ENCODE measurements at regions not wholly inside any gene's neighbourhood (a gene's known extent, or its start where the extent isn't known, plus 50 kb on each side); places are given as distances from the start of the nearest gene placed in this dataset.
"Not testable (repeated sequence)": the region's sequence is repeated elsewhere in the genome, so short reads cannot be mapped to it uniquely, and the experiment has no call there.

DNA sequence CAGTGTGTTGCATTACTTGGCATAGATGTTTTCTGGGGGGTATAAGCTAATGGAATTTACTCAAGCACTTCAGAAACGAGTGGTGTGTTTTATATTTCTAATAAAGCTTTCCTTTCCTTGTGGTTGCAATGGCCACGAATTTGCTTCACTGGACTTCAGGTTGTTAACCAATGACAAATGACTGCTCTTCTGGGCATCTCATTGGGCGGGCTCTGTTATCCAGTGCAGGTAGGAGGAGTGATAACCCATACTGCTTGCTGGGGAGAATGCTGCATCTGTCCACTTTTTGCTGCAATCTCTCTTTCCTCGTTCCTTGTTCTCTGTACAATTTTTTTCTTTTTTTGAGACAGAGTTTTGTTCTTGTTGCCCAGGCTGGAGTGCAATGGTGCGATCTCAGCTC, 80.0 kb upstream of the RPH3A start (continued):
- TF ChIP-seq, protein P1, sequence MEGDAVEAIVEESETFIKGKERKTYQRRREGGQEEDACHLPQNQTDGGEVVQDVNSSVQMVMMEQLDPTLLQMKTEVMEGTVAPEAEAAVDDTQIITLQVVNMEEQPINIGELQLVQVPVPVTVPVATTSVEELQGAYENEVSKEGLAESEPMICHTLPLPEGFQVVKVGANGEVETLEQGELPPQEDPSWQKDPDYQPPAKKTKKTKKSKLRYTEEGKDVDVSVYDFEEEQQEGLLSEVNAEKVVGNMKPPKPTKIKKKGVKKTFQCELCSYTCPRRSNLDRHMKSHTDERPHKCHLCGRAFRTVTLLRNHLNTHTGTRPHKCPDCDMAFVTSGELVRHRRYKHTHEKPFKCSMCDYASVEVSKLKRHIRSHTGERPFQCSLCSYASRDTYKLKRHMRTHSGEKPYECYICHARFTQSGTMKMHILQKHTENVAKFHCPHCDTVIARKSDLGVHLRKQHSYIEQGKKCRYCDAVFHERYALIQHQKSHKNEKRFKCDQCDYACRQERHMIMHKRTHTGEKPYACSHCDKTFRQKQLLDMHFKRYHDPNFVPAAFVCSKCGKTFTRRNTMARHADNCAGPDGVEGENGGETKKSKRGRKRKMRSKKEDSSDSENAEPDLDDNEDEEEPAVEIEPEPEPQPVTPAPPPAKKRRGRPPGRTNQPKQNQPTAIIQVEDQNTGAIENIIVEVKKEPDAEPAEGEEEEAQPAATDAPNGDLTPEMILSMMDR (IDR thresholded peaks at IDR 0.05 in 2 of 3, conservative IDR thresholded peaks at IDR 0.05 in 1 of 3; ENCODE audit: borderline replicate concordance in 1 of 3, insufficient read depth in 1 of 3, low read depth in 2 of 3, low read length in 2 of 3) = no peak
- TF ChIP-seq SIN3A (IDR thresholded peaks at IDR 0.05; ENCODE audit: low read depth) = no peak
- TF ChIP-seq CEBPB (IDR thresholded peaks at IDR 0.05; ENCODE audit: low read depth) = no peak

DNA sequence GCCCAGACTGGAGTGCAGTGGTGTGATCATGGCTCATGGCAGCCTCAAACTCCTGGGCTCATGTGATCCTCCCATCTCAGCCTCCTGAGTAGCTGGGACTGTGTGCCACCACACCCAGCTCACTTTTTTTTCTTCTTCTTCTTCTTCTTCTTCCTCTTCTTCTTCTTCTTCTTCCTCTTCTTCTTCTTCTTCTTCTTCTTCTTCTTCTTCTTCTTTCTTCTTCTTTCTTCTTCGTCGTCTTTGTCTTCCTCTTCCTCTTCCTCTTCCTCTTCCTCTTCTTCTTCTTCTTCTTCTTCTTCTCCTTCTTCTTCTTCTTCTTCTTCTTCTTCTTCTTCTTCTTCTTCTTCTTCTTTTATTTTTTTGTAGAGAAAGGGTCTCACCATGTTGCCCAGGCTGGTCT, 78.8 kb upstream of the RPH3A start:
- H3K4me2 ChIP-seq (ENCODE audit: low read length); CTCF ChIA-PET; H3K4me3 ChIP-seq (replicated peaks in 1 of 2; ENCODE audit: low read depth in 1 of 2, low read length in 2 of 2); H4K20me1 ChIP-seq (ENCODE audit: insufficient read depth); H3K27ac ChIP-seq (ENCODE audit: low read depth, low read length); H2AFZ ChIP-seq (ENCODE audit: low read depth, low read length, poor library complexity, severe bottlenecking); RAD21 ChIA-PET (ENCODE audit: low non-redundant PET in 1 of 2, low total read pairs in 2 of 2, uncharacterized antibody in 2 of 2, unreplicated experiment in 2 of 2); intact Hi-C loops (cut with micrococcal nuclease); H3K9me2 ChIP-seq (ENCODE audit: insufficient read depth); H3K9me3 ChIP-seq (ENCODE audit: control insufficient read depth in 1 of 2, insufficient read depth in 1 of 2, low read depth in 1 of 2, low read length in 2 of 2); H3K9ac ChIP-seq (ENCODE audit: low read length); ATAC-seq; DNase-seq (ENCODE audit: low read depth, low spot score); H3K4me1 ChIP-seq (ENCODE audit: control insufficient read depth in 1 of 2, insufficient read depth in 2 of 2, low read length in 2 of 2); BruUV-seq (replicated peaks); H3K79me2 ChIP-seq (ENCODE audit: insufficient read depth, low read length); POLR2A ChIA-PET; H3K36me3 ChIP-seq (ENCODE audit: control insufficient read depth in 1 of 2, insufficient read depth in 2 of 2, low read length in 2 of 2): not testable (repeated sequence)
- peaks cover 35% of the 10 kb centered on the region; the same call in 1 of the 2 replicates for H3K27me3 ChIP-seq (ENCODE audit: insufficient read depth, low read length)

DNA sequence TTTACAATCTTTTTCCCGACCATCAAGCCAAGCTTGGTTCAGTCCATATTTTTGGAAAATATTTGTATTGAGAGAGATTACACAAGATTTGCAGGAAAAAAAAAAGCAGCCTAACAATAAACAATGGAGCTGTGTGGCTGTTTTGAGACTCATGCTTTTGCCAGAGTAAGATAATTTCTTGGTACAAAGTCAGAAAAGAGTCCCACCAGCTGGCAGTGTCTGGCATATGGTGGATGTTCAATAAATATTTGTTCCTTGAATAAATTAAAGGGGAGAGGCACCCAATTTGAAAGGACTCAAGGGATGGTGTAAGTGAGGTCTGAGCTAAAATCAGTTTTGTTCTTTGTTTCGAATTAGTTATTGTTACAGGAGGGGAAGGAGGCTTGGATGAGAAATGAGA, 78.1 kb upstream of the RPH3A start:
- Histone ChIP-seq H4K20me1 (ENCODE audit: insufficient read depth) (no peaks in the 10 kb centered on the region), H3K9ac (ENCODE audit: low read length) (no peak overlapping the region), H3K27ac (ENCODE audit: low read depth, low read length) (no peak overlapping the region), H3K27me3 (ENCODE audit: insufficient read depth, low read length) (peaks cover 35% of the 10 kb centered on the region; the same call in 1 of the 2 replicates), H3K79me2 (ENCODE audit: insufficient read depth, low read length) (no peaks in the 10 kb centered on the region), H3K36me3 (ENCODE audit: control insufficient read depth in 1 of 2, insufficient read depth in 2 of 2, low read length in 2 of 2) (no peaks in the 10 kb centered on the region), H3K4me3 (replicated peaks in 1 of 2; ENCODE audit: low read depth in 1 of 2, low read length in 2 of 2) (no peak overlapping the region), H3K9me3 (ENCODE audit: control insufficient read depth in 1 of 2, insufficient read depth in 1 of 2, low read depth in 1 of 2, low read length in 2 of 2) (no peaks in the 10 kb centered on the region), H2AFZ (ENCODE audit: low read depth, low read length, poor library complexity, severe bottlenecking) (no peak overlapping the region), H3K4me1 (ENCODE audit: control insufficient read depth in 1 of 2, insufficient read depth in 2 of 2, low read length in 2 of 2) (no peaks in the 10 kb centered on the region), H3K9me2 (ENCODE audit: insufficient read depth) (no peaks in the 10 kb centered on the region), H3K4me2 (ENCODE audit: low read length) (no peak overlapping the region)
- ChIA-PET POLR2A (no interaction called here), RAD21 (ENCODE audit: low non-redundant PET in 1 of 2, low total read pairs in 2 of 2, uncharacterized antibody in 2 of 2, unreplicated experiment in 2 of 2) (no interaction called here), CTCF (no interaction called here)
- intact Hi-C loops (cut with micrococcal nuclease) = no loop called here
- TF ChIP-seq, protein P2, sequence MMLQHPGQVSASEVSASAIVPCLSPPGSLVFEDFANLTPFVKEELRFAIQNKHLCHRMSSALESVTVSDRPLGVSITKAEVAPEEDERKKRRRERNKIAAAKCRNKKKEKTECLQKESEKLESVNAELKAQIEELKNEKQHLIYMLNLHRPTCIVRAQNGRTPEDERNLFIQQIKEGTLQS (IDR thresholded peaks at IDR 0.05) = no peak
- TF ChIP-seq, protein P3, sequence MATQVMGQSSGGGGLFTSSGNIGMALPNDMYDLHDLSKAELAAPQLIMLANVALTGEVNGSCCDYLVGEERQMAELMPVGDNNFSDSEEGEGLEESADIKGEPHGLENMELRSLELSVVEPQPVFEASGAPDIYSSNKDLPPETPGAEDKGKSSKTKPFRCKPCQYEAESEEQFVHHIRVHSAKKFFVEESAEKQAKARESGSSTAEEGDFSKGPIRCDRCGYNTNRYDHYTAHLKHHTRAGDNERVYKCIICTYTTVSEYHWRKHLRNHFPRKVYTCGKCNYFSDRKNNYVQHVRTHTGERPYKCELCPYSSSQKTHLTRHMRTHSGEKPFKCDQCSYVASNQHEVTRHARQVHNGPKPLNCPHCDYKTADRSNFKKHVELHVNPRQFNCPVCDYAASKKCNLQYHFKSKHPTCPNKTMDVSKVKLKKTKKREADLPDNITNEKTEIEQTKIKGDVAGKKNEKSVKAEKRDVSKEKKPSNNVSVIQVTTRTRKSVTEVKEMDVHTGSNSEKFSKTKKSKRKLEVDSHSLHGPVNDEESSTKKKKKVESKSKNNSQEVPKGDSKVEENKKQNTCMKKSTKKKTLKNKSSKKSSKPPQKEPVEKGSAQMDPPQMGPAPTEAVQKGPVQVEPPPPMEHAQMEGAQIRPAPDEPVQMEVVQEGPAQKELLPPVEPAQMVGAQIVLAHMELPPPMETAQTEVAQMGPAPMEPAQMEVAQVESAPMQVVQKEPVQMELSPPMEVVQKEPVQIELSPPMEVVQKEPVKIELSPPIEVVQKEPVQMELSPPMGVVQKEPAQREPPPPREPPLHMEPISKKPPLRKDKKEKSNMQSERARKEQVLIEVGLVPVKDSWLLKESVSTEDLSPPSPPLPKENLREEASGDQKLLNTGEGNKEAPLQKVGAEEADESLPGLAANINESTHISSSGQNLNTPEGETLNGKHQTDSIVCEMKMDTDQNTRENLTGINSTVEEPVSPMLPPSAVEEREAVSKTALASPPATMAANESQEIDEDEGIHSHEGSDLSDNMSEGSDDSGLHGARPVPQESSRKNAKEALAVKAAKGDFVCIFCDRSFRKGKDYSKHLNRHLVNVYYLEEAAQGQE (IDR thresholded peaks at IDR 0.05; ENCODE audit: low read depth) = no peak
- no peak for TF ChIP-seq EGR1 (IDR thresholded peaks at IDR 0.05; ENCODE audit: low read depth)
- TF ChIP-seq, protein P4, sequence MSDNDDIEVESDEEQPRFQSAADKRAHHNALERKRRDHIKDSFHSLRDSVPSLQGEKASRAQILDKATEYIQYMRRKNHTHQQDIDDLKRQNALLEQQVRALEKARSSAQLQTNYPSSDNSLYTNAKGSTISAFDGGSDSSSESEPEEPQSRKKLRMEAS (IDR thresholded peaks at IDR 0.05) = no peak
- no peak for TF ChIP-seq EZH2phosphoT487 (IDR thresholded peaks at IDR 0.05; ENCODE audit: borderline replicate concordance)
- no peak for TF ChIP-seq SIN3A (IDR thresholded peaks at IDR 0.05; ENCODE audit: low read depth)
- TF ChIP-seq, protein P1 (IDR thresholded peaks at IDR 0.05 in 2 of 3, conservative IDR thresholded peaks at IDR 0.05 in 1 of 3; ENCODE audit: borderline replicate concordance in 1 of 3, insufficient read depth in 1 of 3, low read depth in 2 of 3, low read length in 2 of 3) = no peak
- DNase-seq (ENCODE audit: low read depth, low spot score) (no peak), ATAC-seq (no peak)
- no TSS peak for BruUV-seq (replicated peaks)
